ENCODE measurements at regions not wholly inside any gene's neighbourhood (a gene's known extent, or its start where the extent isn't known, plus 50 kb on each side); places are given as distances from the start of the nearest gene placed in this dataset.

DNA sequence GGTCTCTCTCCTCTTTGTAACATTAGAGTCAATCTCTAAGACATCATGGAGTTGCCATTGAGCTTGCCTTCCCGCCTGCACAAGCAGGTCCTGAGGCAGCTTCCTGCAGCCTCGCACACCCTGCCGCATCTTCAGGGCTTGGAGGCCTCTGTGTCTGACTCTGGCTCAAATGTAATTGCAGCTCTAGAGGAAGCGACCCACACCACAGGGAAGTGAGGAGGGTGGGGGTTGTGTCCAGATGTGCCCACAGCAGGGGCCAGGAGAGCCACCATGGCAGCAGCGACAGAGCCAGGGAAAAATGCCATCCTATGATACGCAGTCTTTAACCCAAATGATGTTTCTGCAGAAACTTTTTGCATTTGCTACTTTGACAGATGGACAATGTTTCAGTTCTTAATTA, 216.0 kb upstream of the ZNF32 start:
- TF ChIP-seq POLR2A (IDR thresholded peaks at IDR 0.05; ENCODE audit: low read depth, low read length) (no peak), POLR2AphosphoS5 (IDR thresholded peaks at IDR 0.05; ENCODE audit: low read depth, low read length) (no peak)

All from GM12892 (cell line).